Naive thymus-derived CD4-positive, alpha-beta T cell (primary cell): ENCODE measurements at regions not wholly inside any gene's neighbourhood (a gene's known extent, or its start where the extent isn't known, plus 50 kb on each side); places are given as distances from the start of the nearest gene placed in this dataset.

Experiments
- ATAC-seq: fragments of 150-1000 bp; cut with Tn5 transposase; 2 replicates; pipeline ENCODE4 v1.10.0; 2021; ENCODE audit warnings: mild to moderate bottlenecking, moderate library complexity
- CTCF ChIA-PET: fragments of 350-600 bp; sonication (Branson Sonifier 250); formaldehyde crosslinking; loops from one replicate; lab custom pipeline; 2021; ENCODE audit warnings: antibody characterized with exemption; lab: Charles Lee
- POLR2A ChIA-PET: fragments of 350-600 bp; sonication (Branson Sonifier 250); formaldehyde crosslinking; loops from one replicate; lab custom pipeline; 2021; ENCODE audit warnings: antibody characterized with exemption, inconsistent platforms; lab: Charles Lee
- DNase-seq, 9 donors: peaks; one replicate each; pipeline versions ENCODE4 v3.0.0 to v3.0.0-alpha.2; 2020 to 2022; ENCODE audit warnings: mixed read lengths in 1 of 9
- H3K27ac ChIP-seq: one replicate; pipeline ENCODE4 v1.7.0; 2013; ENCODE audit warnings: mild to moderate bottlenecking, low read depth, low read length, moderate library complexity
- H3K27me3 ChIP-seq, 2 donors: one replicate each; pipeline ENCODE4 v1.7.0; 2013; ENCODE audit warnings: low read length in 2 of 2, mild to moderate bottlenecking in 2 of 2, moderate library complexity in 2 of 2; ENCODE audit not compliant: control insufficient read depth in 2 of 2, insufficient read depth in 2 of 2
- H3K36me3 ChIP-seq, 3 experiments: 1 replicate in 2 of 3; 2 replicates in 1 of 3; pipeline ENCODE4 v1.7.0; 2013; ENCODE audit warnings: low read length in 3 of 3, mild to moderate bottlenecking in 3 of 3, moderate library complexity in 1 of 3; ENCODE audit not compliant: insufficient read depth in 3 of 3, control insufficient read depth in 2 of 3
- H3K4me1 ChIP-seq, 2 donors: one replicate each; pipeline ENCODE4 v1.7.0; 2013; ENCODE audit warnings: low read length in 2 of 2, mild to moderate bottlenecking in 2 of 2, moderate library complexity in 1 of 2; ENCODE audit not compliant: control insufficient read depth in 2 of 2, insufficient read depth in 2 of 2
- H3K4me3 ChIP-seq: 2 replicates; pipeline ENCODE4 v1.7.0; 2013; ENCODE audit warnings: mild to moderate bottlenecking, low read length
- H3K9me3 ChIP-seq, 3 experiments: 1 replicate in 2 of 3; 2 replicates in 1 of 3; pipeline ENCODE4 v1.7.0; 2013; ENCODE audit warnings: low read length in 3 of 3; ENCODE audit not compliant: control insufficient read depth in 2 of 3
- H3K27ac Mint-ChIP-seq, 9 donors: one replicate each; pipeline ENCODE4 v1.8.0; 2020 to 2022; ENCODE audit warnings: mixed read lengths in 9 of 9, mild to moderate bottlenecking in 8 of 9, moderate library complexity in 5 of 9, inconsistent platforms in 2 of 9
- H3K27me3 Mint-ChIP-seq, 5 donors: one replicate each; pipeline ENCODE4 v1.8.0; 2021 to 2022; ENCODE audit warnings: mixed read lengths in 5 of 5, mild to moderate bottlenecking in 1 of 5
- H3K36me3 Mint-ChIP-seq, 5 donors: one replicate each; pipeline ENCODE4 v1.8.0; 2020 to 2022; ENCODE audit warnings: mixed read lengths in 5 of 5, mild to moderate bottlenecking in 3 of 5, inconsistent platforms in 1 of 5
- H3K4me1 Mint-ChIP-seq, 7 donors: one replicate each; pipeline ENCODE4 v1.8.0; 2020 to 2022; ENCODE audit warnings: mixed read lengths in 7 of 7, mild to moderate bottlenecking in 3 of 7, inconsistent platforms in 1 of 7
- H3K4me3 Mint-ChIP-seq, 10 donors: one replicate each; pipeline ENCODE4 v1.8.0; 2020 to 2022; ENCODE audit warnings: mild to moderate bottlenecking in 10 of 10, mixed read lengths in 10 of 10, moderate library complexity in 6 of 10, inconsistent platforms in 2 of 10
- H3K9me3 Mint-ChIP-seq, 11 donors: one replicate each; pipeline ENCODE4 v1.8.0; 2020 to 2022; ENCODE audit warnings: mixed read lengths in 11 of 11, mild to moderate bottlenecking in 4 of 11, inconsistent platforms in 1 of 11, moderate library complexity in 1 of 11
- intact Hi-C, 2 donors: fragments of 100-400 bp; cut with micrococcal nuclease; formaldehyde crosslinking; loops; one replicate each; pipeline ENCODE4 v1.15.1; 2023

GRCh38 chrX:138026211-138026610 is 460.3 kb downstream of the ZIC3 start:
- no peak for ATAC-seq
- intact Hi-C loops = loop anchor here in 1 of 2 donors (10.0 kb wide), 1 partner anchor 1071 kb away; no protein-coding TSS in a partner anchor
- no peaks in the 10 kb centered on the region for H3K36me3 Mint-ChIP-seq
- Histone ChIP-seq H3K27me3 (no peaks in the 10 kb centered on the region), H3K4me1 (no peaks in the 10 kb centered on the region), H3K27ac (no peak overlapping the region), H3K9me3 (no peaks in the 10 kb centered on the region), H3K36me3 (no peaks in the 10 kb centered on the region), H3K4me3 (no peak overlapping the region)
- no peaks in the 10 kb centered on the region for H3K4me1 Mint-ChIP-seq
- CTCF ChIA-PET = no interaction called here
- no peaks in the 10 kb centered on the region for H3K9me3 Mint-ChIP-seq
- peaks cover 0 to 11% (median 0%) of the 10 kb centered on the region in 5 donors for H3K27me3 Mint-ChIP-seq
- POLR2A ChIA-PET = no interaction called here
- no peak overlapping the region for H3K27ac Mint-ChIP-seq
- no peak for DNase-seq
- no peak overlapping the region for H3K4me3 Mint-ChIP-seq

GRCh38 chrX:138031715-138032114 is 465.8 kb downstream of the ZIC3 start:
- Histone ChIP-seq H3K4me1 (no peaks in the 10 kb centered on the region), H3K27ac (no peak overlapping the region), H3K36me3 (no peaks in the 10 kb centered on the region), H3K27me3 (no peaks in the 10 kb centered on the region), H3K4me3 (no peak overlapping the region), H3K9me3 (no peaks in the 10 kb centered on the region)
- no peak for ATAC-seq
- ChIA-PET CTCF (no interaction called here), POLR2A (no interaction called here)
- Mint-ChIP-seq H3K27me3 (no peaks in the 10 kb centered on the region), H3K9me3 (peaks cover 0 to 1% (median 0%) of the 10 kb centered on the region in 11 donors), H3K4me1 (no peaks in the 10 kb centered on the region), H3K27ac (no peak overlapping the region), H3K4me3 (no peak overlapping the region), H3K36me3 (no peaks in the 10 kb centered on the region)
- no peak for DNase-seq
- intact Hi-C loops = no loop called here

- H3K36me3 ChIP-seq = no peaks in the 10 kb centered on the region
- Mint-ChIP-seq H3K27ac (no peak overlapping the region), H3K4me1 (no peaks in the 10 kb centered on the region), H3K4me3 (no peak overlapping the region), H3K36me3 (no peaks in the 10 kb centered on the region), H3K9me3 (peaks cover 0 to 8% (median 0%) of the 10 kb centered on the region in 11 donors), H3K27me3 (peaks cover 0 to 4% (median 0%) of the 10 kb centered on the region in 5 donors)
- DNase-seq (no peak), ATAC-seq (no peak)
- intact Hi-C loops = no loop called here
- ChIA-PET POLR2A (no interaction called here), CTCF (no interaction called here)
- H3K27me3 ChIP-seq = no peaks in the 10 kb centered on the region
- no peak overlapping the region for H3K4me3 ChIP-seq
- no peaks in the 10 kb centered on the region for H3K4me1 ChIP-seq
- no peak overlapping the region for H3K27ac ChIP-seq
- no peaks in the 10 kb centered on the region for H3K9me3 ChIP-seq
Measured at GRCh38 chrX:138034136-138034535, 468.2 kb downstream of the ZIC3 start.

- Mint-ChIP-seq H3K4me1 (no peaks in the 10 kb centered on the region), H3K36me3 (no peaks in the 10 kb centered on the region), H3K9me3 (peaks cover 0 to 20% (median 8%) of the 10 kb centered on the region in 11 donors), H3K27ac (no peak overlapping the region), H3K4me3 (no peak overlapping the region), H3K27me3 (peaks cover 0 to 6% (median 0%) of the 10 kb centered on the region in 5 donors)
- no peak overlapping the region for H3K27ac ChIP-seq
- ATAC-seq = no peak
- H3K4me3 ChIP-seq = no peak overlapping the region
- intact Hi-C loops = no loop called here
- H3K4me1 ChIP-seq = no peaks in the 10 kb centered on the region
- H3K27me3 ChIP-seq = no peaks in the 10 kb centered on the region
- H3K9me3 ChIP-seq = no peaks in the 10 kb centered on the region
- CTCF ChIA-PET = no interaction called here
- POLR2A ChIA-PET = no interaction called here
- DNase-seq = no peak
- no peaks in the 10 kb centered on the region for H3K36me3 ChIP-seq
Measured at GRCh38 chrX:138037548-138037947, 471.6 kb downstream of the ZIC3 start.

GRCh38 chrX:138057883-138058282 is 492.0 kb downstream of the ZIC3 start:
- intact Hi-C loops = no loop called here
- DNase-seq (no peak), ATAC-seq (no peak)
- POLR2A ChIA-PET = no interaction called here
- no peak overlapping the region for H3K4me3 ChIP-seq
- Mint-ChIP-seq H3K4me3 (no peak overlapping the region), H3K27me3 (no peaks in the 10 kb centered on the region), H3K4me1 (no peaks in the 10 kb centered on the region), H3K9me3 (no peaks in the 10 kb centered on the region), H3K27ac (no peak overlapping the region), H3K36me3 (no peaks in the 10 kb centered on the region)
- no peaks in the 10 kb centered on the region for H3K27me3 ChIP-seq
- H3K27ac ChIP-seq = no peak overlapping the region
- CTCF ChIA-PET = no interaction called here
- no peaks in the 10 kb centered on the region for H3K9me3 ChIP-seq
- H3K4me1 ChIP-seq = no peaks in the 10 kb centered on the region
- H3K36me3 ChIP-seq = no peaks in the 10 kb centered on the region

DNA sequence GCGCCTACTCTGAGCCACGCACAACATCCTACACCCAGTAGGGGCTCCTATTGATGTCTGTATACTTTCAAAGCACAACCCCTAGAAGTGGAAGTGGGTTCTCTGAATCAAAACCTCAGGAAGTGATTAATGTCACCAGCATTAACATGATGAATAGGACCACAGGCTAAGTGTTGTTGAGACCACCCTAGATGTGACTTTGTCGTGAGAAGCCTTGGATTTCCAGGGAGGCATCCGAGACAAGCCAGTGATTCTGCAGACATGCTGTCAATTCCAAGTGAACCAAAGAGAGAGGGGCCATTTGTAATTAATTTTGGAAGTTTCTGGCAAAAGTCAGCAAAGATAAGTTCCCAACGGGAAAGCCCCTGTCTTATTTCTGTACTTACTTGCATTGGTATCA is 493.0 kb downstream of the ZIC3 start:
- no peaks in the 10 kb centered on the region for H3K36me3 ChIP-seq
- ChIA-PET POLR2A (no interaction called here), CTCF (no interaction called here)
- no peak for DNase-seq
- Mint-ChIP-seq H3K4me3 (no peak overlapping the region), H3K9me3 (no peaks in the 10 kb centered on the region), H3K36me3 (no peaks in the 10 kb centered on the region), H3K27ac (no peak overlapping the region), H3K4me1 (no peaks in the 10 kb centered on the region), H3K27me3 (no peaks in the 10 kb centered on the region)
- no peak for ATAC-seq
- intact Hi-C loops = no loop called here
- no peak overlapping the region for H3K4me3 ChIP-seq
- no peak overlapping the region for H3K27ac ChIP-seq
- H3K27me3 ChIP-seq = no peaks in the 10 kb centered on the region
- no peaks in the 10 kb centered on the region for H3K4me1 ChIP-seq
- no peaks in the 10 kb centered on the region for H3K9me3 ChIP-seq

- Mint-ChIP-seq H3K4me3 (no peak overlapping the region), H3K27me3 (peaks cover 0 to 7% (median 0%) of the 10 kb centered on the region in 5 donors), H3K9me3 (peaks cover 0 to 4% (median 0%) of the 10 kb centered on the region in 11 donors), H3K4me1 (no peaks in the 10 kb centered on the region), H3K36me3 (no peaks in the 10 kb centered on the region), H3K27ac (no peak overlapping the region)
- Histone ChIP-seq H3K27me3 (no peaks in the 10 kb centered on the region), H3K4me3 (no peak overlapping the region), H3K9me3 (no peaks in the 10 kb centered on the region), H3K27ac (no peak overlapping the region), H3K4me1 (no peaks in the 10 kb centered on the region), H3K36me3 (no peaks in the 10 kb centered on the region)
- ChIA-PET CTCF (no interaction called here), POLR2A (no interaction called here)
- ATAC-seq = no peak
- DNase-seq = no peak
- intact Hi-C loops = no loop called here
Measured at GRCh38 chrX:138067415-138067814, 501.5 kb downstream of the ZIC3 start.
